GM18519 (cell line): ENCODE measurements at regions not wholly inside any gene's neighbourhood (a gene's known extent, or its start where the extent isn't known, plus 50 kb on each side); places are given as distances from the start of the nearest gene placed in this dataset.
"Not testable (repeated sequence)": the region's sequence is repeated elsewhere in the genome, so short reads cannot be mapped to it uniquely, and the experiment has no call there.

ENCODE experiments used
- ATAC-seq: cut with Tn5 transposase; IDR thresholded peaks from one replicate; pipeline ENCODE4 v1.9.1; 2021; ENCODE audit warnings: mild to moderate bottlenecking, moderate library complexity; ENCODE audit not compliant: unreplicated experiment, low FRiP score

DNA sequence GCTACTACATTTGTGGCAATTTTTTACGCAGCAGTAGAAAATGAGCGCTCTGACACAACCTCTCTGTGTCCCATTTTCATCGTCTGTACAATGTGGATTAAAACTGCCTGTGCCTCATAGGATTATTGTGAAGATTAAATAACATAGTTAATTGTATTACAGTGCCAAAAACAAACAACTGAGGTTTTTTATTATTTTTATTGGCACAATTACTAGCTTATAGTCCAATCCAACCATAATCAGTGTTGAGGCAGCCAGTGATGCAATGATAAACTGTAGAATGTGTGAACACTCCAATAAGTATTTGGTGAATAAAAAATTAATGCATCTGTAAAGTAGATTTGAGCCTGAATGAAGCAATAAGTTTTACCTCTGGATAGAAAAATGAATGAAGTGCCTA lies 588.3 kb downstream of the DNAH5 start:
- ATAC-seq = no peak

DNA sequence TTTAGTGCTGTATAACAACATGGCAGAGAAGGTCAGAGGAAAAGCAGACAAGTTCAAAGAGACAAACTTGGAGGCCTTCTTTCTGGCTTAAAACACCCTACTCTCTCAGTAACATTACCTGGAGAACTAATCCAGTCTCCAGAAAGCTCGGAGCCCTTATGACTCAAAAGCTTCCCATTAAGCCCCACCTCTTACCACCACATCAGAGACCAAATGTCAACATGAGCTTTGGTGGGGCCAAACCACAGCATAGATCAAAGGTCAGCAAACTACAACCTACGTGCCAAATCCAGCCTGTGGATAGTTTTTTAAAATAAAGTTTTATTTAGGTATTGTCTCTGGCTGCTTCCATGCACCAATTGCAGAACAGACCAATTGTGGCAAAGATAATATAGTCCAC lies 589.9 kb downstream of the DNAH5 start:
- no peak for ATAC-seq

- ATAC-seq = no peak
Observed at GRCh38 chr5:13350767-13351166, 593.7 kb downstream of the DNAH5 start.

GRCh38 chr5:13348568-13348967 lies 595.9 kb downstream of the DNAH5 start:
- no peak for ATAC-seq

- ATAC-seq = no peak
Observed at GRCh38 chr5:13346401-13346800, 598.1 kb downstream of the DNAH5 start.

DNA sequence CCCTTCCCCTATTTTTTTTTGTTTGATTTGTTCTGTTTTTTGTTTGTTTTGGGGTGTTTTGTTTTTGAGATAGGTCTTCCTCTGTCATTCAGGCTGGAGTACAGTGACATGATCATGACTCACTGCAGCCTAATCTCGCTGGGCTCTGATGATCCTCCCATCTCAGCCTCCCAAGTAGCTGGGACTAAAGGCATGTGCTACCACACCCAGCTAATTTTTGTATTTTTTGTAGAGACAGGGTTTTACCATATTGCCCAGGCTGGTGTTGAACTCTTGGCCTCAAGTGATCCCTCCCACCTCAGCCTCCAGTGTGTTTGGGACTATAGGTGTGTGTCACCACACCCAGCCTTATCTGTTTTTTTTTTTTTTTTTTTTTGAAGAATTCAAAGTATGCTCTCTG lies 605.4 kb downstream of the DNAH5 start:
- ATAC-seq = no peak

- ATAC-seq = not testable (repeated sequence)
Observed at GRCh38 chr5:13335026-13335425, 609.5 kb downstream of the DNAH5 start.

DNA sequence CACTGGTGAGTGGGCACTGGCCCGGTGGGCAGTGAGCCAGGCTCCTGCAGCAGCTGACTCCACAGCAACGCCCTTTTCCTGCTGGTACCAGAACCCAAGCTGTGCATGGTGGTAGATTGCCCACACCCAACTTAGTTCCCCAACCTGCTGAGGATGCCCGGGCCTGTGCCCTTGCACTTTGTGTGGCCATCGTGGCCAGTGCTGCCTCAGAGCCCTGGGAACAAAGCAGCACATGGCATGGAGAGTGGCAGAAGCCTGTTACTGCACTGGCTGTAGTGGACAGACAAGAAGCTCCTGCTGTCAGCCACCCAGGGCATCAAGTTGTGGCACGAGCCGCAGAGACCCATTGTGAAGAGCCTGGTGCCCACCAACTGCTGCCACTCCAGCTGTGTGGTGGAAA lies 612.9 kb downstream of the DNAH5 start:
- no peak for ATAC-seq

DNA sequence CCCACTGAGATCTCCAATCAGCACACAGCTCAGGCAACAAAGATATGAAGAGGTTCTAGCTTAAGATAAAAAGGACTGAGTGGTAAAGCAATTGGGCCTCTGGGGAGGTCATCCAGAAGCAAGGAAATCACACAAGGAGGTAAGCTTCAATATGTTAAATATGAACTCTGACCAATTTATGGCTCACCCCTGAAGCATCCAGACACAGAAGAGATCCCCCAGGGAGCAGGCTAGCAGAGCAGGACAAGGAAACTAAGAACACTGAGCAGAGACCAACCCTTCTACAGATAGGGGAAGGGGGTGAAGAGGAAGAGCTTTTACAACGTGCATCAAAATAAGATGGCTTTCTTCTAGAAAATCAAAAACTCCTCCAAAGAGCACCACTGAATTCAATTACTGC lies 616.2 kb downstream of the DNAH5 start:
- no peak for ATAC-seq

DNA sequence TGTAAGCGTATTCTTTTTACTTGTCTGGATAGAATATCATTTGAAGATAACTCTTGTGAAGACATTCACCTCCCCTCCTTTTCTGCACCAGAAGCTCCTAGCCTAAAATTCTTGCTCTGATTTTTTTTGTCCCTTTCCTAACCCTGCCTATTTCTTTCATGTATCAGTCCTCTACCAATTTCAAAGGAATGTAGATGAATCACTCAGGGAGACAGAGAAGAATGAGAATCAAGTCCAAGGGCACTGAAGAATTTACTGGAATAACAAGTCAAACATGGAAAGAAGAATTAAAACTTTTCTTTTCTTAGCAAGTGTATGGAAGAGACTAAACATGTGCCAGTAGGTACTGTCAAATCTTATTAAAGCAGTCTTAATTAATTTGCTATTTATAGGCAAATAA lies 618.7 kb downstream of the DNAH5 start:
- no peak for ATAC-seq

DNA sequence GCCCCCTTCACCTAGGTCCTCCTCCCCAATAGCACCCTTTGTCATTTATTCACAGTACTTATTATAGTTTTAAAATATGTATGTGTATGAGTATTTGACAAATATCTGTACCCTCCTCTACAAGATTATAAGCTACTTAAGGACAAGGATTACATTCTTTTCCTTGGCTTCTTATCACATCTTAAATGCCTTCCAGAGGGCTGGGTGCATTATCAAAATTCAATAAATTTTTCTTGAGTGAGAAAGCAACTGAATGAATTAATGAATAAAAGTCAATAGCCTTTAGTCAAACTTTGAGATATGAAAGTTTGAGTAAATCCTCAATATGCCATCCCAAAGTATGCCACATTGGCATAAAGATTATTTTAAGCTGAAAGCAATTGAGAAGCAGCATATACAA lies 621.7 kb downstream of the DNAH5 start:
- ATAC-seq = no peak

GRCh38 chr5:13317654-13318053 lies 626.8 kb downstream of the DNAH5 start:
- ATAC-seq = no peak

GRCh38 chr5:13316176-13316575 lies 628.3 kb downstream of the DNAH5 start:
- no peak for ATAC-seq

GRCh38 chr5:13307480-13307879 lies 637.0 kb downstream of the DNAH5 start:
- no peak for ATAC-seq

GRCh38 chr5:13303445-13303844 lies 641.0 kb downstream of the DNAH5 start:
- no peak for ATAC-seq

- ATAC-seq = no peak
Observed at GRCh38 chr5:13278811-13279210, 665.7 kb downstream of the DNAH5 start.

GRCh38 chr5:13278148-13278547 lies 666.3 kb downstream of the DNAH5 start:
- peak; percentile 47 for ATAC-seq

DNA sequence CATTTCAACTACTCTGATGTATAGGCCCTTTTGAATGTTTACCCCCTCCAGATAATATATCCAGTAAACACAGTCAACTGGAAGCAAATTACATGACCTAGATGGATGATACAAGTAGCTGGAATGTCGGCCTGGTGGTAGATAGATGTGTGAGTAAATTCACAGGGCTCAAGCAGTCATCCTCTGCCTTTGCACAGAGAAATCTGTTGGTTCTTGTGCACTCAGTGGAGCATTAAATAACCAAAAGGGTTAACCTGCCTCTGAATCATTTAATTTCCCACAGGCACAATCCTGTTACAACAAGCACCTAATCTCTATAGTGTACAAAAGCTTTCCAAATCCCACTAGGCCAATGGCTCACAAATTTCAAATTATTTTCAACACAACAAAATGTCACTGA lies 668.3 kb downstream of the DNAH5 start:
- ATAC-seq = no peak

DNA sequence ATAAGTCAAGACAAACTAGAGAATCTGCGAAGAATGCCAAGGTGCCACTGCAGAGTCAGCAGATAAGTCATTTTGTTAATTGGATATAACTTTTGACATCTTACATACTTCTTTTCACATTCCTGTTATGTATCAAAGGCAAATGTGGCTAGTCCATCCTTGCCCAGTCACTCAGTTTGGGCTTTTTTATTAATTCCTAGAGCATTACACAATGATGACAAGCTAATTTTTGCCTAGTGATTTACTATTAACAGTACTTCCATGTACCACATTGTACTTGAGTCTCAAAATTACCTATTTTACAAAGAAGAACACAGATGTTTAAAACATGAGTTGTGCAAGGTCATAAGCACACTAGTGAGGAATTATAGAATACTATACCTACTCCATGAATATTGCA lies 680.8 kb downstream of the DNAH5 start:
- ATAC-seq = no peak

- no peak for ATAC-seq
Observed at GRCh38 chr5:13253111-13253510, 691.4 kb downstream of the DNAH5 start.

- ATAC-seq = no peak
Observed at GRCh38 chr5:13252699-13253098, 691.8 kb downstream of the DNAH5 start.

DNA sequence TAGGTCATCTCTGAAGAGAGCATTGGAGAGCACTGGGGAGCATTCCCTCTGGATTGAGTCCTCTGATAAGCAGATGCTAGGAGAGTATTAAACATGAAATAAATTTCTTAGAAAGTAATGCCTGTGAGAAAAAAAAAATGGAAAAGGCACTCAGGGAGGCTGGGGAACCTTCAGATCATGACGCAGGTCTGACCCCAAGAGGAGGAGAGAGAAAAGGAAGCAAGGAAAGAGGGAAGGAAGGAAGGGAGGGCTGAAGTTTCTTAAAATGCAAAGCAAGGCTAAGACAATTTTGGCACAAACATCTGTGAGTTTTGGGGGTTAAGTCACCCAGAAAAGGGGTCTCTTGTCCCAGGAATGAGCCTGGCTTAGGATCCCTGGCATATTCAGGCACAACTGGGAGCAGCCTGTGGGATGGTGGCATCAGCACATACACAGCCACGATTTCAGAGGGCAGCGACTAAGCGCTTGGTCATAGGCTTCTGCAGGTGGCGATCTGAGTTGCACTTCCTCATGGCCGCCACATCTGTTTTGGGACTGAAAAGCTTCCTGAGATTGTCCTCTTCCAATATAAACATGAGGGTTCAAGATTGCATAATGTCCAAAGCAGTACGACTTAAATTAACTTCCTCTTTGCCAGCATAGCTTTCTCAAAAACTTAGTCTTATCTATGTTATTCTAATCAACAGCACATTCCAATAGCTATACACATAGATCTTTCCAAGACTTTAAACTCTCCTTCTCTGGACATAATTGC lies 692.7 kb downstream of the DNAH5 start:
- ATAC-seq = no peak
